ENCODE measurements at regions not wholly inside any gene's neighbourhood (a gene's known extent, or its start where the extent isn't known, plus 50 kb on each side); places are given as distances from the start of the nearest gene placed in this dataset.

- Histone ChIP-seq H3K4me2 (ENCODE audit: low read length) (no peak overlapping the region), H2AFZ (ENCODE audit: low read length) (no peak overlapping the region), H3K79me2 (ENCODE audit: insufficient read depth, low read depth, low read length) (no peaks in the 10 kb centered on the region), H4K20me1 (ENCODE audit: insufficient read depth, low read length) (no peaks in the 10 kb centered on the region), H3K27ac (ENCODE audit: low read depth, low read length, poor library complexity, severe bottlenecking) (no peak overlapping the region), H3K9me3 (ENCODE audit: low read length) (no peaks in the 10 kb centered on the region), H3K4me1 (ENCODE audit: insufficient read depth, low read length, poor library complexity, severe bottlenecking) (no peaks in the 10 kb centered on the region), H3K4me3 (ENCODE audit: low read depth, low read length, poor library complexity, severe bottlenecking) (no peak overlapping the region), H3K36me3 (ENCODE audit: insufficient read depth, low read length) (no peaks in the 10 kb centered on the region), H3K9me2 (ENCODE audit: insufficient read depth, low read length) (no peaks in the 10 kb centered on the region)
- TF ChIP-seq CTCF (conservative IDR thresholded peaks at IDR 0.05; ENCODE audit: low read length) (no peak), EZH2phosphoT487 (IDR thresholded peaks at IDR 0.05; ENCODE audit: borderline replicate concordance, low read depth, low read length) (no peak)
- CTCF ChIA-PET (ENCODE audit: unreplicated experiment), result no interaction called here
- DNase-seq (ENCODE audit: low spot score), result no peak
- no TSS peak for BruUV-seq (replicated peaks)
- intact Hi-C loops (cut with micrococcal nuclease; ENCODE audit: unreplicated experiment), result no loop called here
- POLR2A ChIA-PET, result no interaction called here
Observed at GRCh38 chr6:81172056-81172740, 580.3 kb downstream of the TENT5A start.

GRCh38 chr6:81169166-81169565, 583.3 kb downstream of the TENT5A start:
- H3K4me3 ChIP-seq (ENCODE audit: low read depth, low read length, poor library complexity, severe bottlenecking), result no peak overlapping the region
- H3K4me1 ChIP-seq (ENCODE audit: insufficient read depth, low read length, poor library complexity, severe bottlenecking), result no peaks in the 10 kb centered on the region
- CTCF ChIA-PET (ENCODE audit: unreplicated experiment), result no interaction called here
- no peaks in the 10 kb centered on the region for H3K9me2 ChIP-seq (ENCODE audit: insufficient read depth, low read length)
- TF ChIP-seq CTCF (conservative IDR thresholded peaks at IDR 0.05; ENCODE audit: low read length) (no peak), EZH2phosphoT487 (IDR thresholded peaks at IDR 0.05; ENCODE audit: borderline replicate concordance, low read depth, low read length) (no peak)
- no peaks in the 10 kb centered on the region for H3K36me3 ChIP-seq (ENCODE audit: insufficient read depth, low read length)
- intact Hi-C loops (cut with micrococcal nuclease; ENCODE audit: unreplicated experiment), result no loop called here
- no peak overlapping the region for H2AFZ ChIP-seq (ENCODE audit: low read length)
- H3K4me2 ChIP-seq (ENCODE audit: low read length), result no peak overlapping the region
- no peaks in the 10 kb centered on the region for H4K20me1 ChIP-seq (ENCODE audit: insufficient read depth, low read length)
- H3K9me3 ChIP-seq (ENCODE audit: low read length), result no peaks in the 10 kb centered on the region
- H3K27ac ChIP-seq (ENCODE audit: low read depth, low read length, poor library complexity, severe bottlenecking), result no peak overlapping the region
- H3K79me2 ChIP-seq (ENCODE audit: insufficient read depth, low read depth, low read length), result no peaks in the 10 kb centered on the region
- DNase-seq (ENCODE audit: low spot score), result no peak
- POLR2A ChIA-PET, result interaction anchor here (0.7 kb wide), 1 partner anchor 29 kb away, joined by 4 read pairs; no protein-coding TSS in a partner anchor
- no TSS peak for BruUV-seq (replicated peaks)

GRCh38 chr6:81166770-81167169, 585.7 kb downstream of the TENT5A start:
- ChIA-PET POLR2A (no interaction called here), CTCF (ENCODE audit: unreplicated experiment) (no interaction called here)
- Histone ChIP-seq H3K79me2 (ENCODE audit: insufficient read depth, low read depth, low read length) (no peaks in the 10 kb centered on the region), H3K9me2 (ENCODE audit: insufficient read depth, low read length) (no peaks in the 10 kb centered on the region), H3K9me3 (ENCODE audit: low read length) (no peaks in the 10 kb centered on the region), H2AFZ (ENCODE audit: low read length) (no peak overlapping the region), H3K4me3 (ENCODE audit: low read depth, low read length, poor library complexity, severe bottlenecking) (no peak overlapping the region), H3K36me3 (ENCODE audit: insufficient read depth, low read length) (no peaks in the 10 kb centered on the region), H4K20me1 (ENCODE audit: insufficient read depth, low read length) (no peaks in the 10 kb centered on the region), H3K27ac (ENCODE audit: low read depth, low read length, poor library complexity, severe bottlenecking) (no peak overlapping the region), H3K4me1 (ENCODE audit: insufficient read depth, low read length, poor library complexity, severe bottlenecking) (no peaks in the 10 kb centered on the region), H3K4me2 (ENCODE audit: low read length) (no peak overlapping the region)
- no TSS peak for BruUV-seq (replicated peaks)
- intact Hi-C loops (cut with micrococcal nuclease; ENCODE audit: unreplicated experiment), result no loop called here
- DNase-seq (ENCODE audit: low spot score), result no peak
- TF ChIP-seq CTCF (conservative IDR thresholded peaks at IDR 0.05; ENCODE audit: low read length), result no peak
- no peak for TF ChIP-seq EZH2phosphoT487 (IDR thresholded peaks at IDR 0.05; ENCODE audit: borderline replicate concordance, low read depth, low read length)
